ENCODE measurements at regions not wholly inside any gene's neighbourhood (a gene's known extent, or its start where the extent isn't known, plus 50 kb on each side); places are given as distances from the start of the nearest gene placed in this dataset.

DNA sequence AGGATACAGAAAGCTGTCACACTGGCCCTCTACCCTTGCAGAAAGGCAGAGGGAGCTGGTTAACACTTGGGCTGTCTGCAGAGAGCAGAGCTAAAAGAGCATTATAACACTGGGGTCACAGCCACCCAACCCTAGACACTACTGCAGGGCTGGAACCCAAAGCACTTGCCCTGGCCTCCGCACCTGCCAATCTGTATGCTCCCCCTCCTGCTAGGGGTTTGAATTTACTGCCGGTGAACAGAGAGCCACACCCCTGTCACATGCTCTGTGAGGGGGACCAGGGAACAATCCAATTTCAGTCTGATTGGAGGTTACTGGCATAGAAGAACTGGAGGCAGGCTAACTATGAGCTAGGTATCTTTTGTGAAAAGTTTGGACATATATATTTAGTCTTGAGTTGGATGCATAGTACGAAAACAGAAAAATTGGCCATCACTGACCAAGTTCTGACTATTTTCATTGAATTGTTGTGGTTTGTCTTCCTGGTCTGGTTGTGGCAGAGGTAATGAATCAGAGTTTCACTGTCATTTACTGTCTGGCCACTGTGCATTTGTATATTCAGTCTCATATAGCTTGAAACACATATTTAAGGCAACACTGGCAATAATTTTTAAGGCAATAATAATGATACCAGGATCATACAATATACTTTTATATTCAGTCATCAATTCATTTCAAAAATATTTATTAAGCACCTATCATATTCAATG, 504.3 kb upstream of the ATXN8OS start:
- DNase-seq: no peak
- ATAC-seq: no peak
- H3K27ac ChIP-seq: no peak overlapping the region
- TF ChIP-seq, protein P1, sequence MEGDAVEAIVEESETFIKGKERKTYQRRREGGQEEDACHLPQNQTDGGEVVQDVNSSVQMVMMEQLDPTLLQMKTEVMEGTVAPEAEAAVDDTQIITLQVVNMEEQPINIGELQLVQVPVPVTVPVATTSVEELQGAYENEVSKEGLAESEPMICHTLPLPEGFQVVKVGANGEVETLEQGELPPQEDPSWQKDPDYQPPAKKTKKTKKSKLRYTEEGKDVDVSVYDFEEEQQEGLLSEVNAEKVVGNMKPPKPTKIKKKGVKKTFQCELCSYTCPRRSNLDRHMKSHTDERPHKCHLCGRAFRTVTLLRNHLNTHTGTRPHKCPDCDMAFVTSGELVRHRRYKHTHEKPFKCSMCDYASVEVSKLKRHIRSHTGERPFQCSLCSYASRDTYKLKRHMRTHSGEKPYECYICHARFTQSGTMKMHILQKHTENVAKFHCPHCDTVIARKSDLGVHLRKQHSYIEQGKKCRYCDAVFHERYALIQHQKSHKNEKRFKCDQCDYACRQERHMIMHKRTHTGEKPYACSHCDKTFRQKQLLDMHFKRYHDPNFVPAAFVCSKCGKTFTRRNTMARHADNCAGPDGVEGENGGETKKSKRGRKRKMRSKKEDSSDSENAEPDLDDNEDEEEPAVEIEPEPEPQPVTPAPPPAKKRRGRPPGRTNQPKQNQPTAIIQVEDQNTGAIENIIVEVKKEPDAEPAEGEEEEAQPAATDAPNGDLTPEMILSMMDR (IDR thresholded peaks at IDR 0.05): no peak
- no peak for TF ChIP-seq POLR2A (IDR thresholded peaks at IDR 0.05)
- intact Hi-C loops (cut with DNase I): no loop called here
- no peaks in the 10 kb centered on the region for H3K36me3 ChIP-seq
- H3K4me3 ChIP-seq: no peak overlapping the region
- H3K9me3 ChIP-seq: peaks cover 0 to 3% (median 0%) of the 10 kb centered on the region in 12 donors
- H3K27me3 ChIP-seq: no peaks in the 10 kb centered on the region
- WGBS, 4 donors: 65 to 83% (median 73%) methylated on average over 3 of the region's 3 CpGs
- H3K4me1 ChIP-seq: no peaks in the 10 kb centered on the region

DNA sequence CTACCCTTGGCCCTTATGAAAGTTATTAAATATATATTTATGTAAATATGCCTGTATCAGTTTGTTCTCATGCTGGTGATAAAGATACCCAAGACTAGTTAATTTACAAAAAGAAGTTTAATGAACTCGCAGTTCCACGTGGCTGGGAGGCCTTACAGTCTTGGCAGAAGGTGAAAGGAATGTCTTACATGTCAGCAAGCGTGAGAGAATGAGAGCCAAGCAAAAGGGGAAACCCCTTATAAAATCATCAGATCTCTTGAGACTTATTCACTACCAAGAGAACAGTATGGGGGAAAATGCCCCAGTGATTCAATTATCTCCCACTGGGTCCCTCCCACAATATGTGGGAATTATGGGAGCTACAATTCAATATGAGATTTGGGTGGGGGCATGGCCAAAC, 506.0 kb upstream of the ATXN8OS start:
- Histone ChIP-seq H3K4me3 (no peak overlapping the region), H3K9me3 (peaks cover 0 to 3% (median 0%) of the 10 kb centered on the region in 12 donors), H3K27ac (no peak overlapping the region), H3K27me3 (no peaks in the 10 kb centered on the region), H3K36me3 (no peaks in the 10 kb centered on the region), H3K4me1 (no peaks in the 10 kb centered on the region)
- intact Hi-C loops (cut with DNase I): no loop called here
- TF ChIP-seq, protein P1 (IDR thresholded peaks at IDR 0.05): no peak
- TF ChIP-seq POLR2A (IDR thresholded peaks at IDR 0.05): no peak
- no peak for ATAC-seq
- DNase-seq: no peak
- 55 to 59% (median 57%) methylated on average over 3 of the region's 3 CpGs for WGBS, 4 donors

DNA sequence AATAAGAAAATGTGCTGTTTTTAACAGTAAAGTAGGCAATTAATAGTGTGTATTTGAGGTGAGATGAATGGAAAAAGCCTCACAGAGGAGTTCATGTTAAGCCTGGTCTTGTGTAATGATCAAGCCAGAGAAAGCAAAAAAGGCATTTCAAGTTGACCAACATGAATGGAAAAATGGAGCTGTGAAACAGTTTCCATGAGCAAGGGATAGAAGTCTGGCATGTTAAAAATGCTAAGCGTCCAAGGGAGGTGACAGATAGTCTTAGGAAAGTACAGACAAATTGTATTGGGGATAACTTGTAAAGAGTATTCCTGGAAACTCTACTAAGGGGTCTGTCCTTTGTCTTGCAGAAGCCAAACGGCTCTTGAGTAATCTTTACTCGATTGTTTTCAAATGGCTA, 506.8 kb upstream of the ATXN8OS start:
- Histone ChIP-seq H3K4me1 (no peaks in the 10 kb centered on the region), H3K27ac (no peak overlapping the region), H3K27me3 (no peaks in the 10 kb centered on the region), H3K9me3 (peaks cover 0 to 3% (median 0%) of the 10 kb centered on the region in 12 donors), H3K36me3 (no peaks in the 10 kb centered on the region), H3K4me3 (no peak overlapping the region)
- no peak for DNase-seq
- ATAC-seq: no peak
- 33 to 45% (median 37%) methylated on average over 3 of the region's 3 CpGs for WGBS, 4 donors
- no peak for TF ChIP-seq POLR2A (IDR thresholded peaks at IDR 0.05)
- TF ChIP-seq, protein P1 (IDR thresholded peaks at IDR 0.05): no peak
- intact Hi-C loops (cut with DNase I): no loop called here

DNA sequence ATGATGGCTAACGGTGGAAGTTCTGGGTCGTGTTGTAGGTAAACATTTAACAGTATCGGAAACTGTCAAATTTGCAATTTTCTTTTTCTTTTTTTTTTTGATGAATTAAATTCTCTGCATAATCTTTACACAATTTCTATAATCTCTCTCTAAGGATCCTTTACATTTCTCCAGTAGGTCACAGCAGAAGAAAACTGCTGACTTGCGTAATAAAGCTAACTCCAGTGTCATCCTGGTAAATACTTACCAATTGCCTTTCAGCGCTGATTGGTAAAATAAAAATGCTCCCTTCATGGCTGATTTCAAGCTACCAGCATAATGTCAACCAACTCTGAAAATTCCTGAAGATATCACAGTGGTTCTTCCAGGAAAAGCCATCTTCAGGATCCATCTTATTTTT, 510.5 kb upstream of the ATXN8OS start:
- 84 to 96% (median 93%) methylated on average over 5 of the region's 5 CpGs for WGBS, 4 donors
- Histone ChIP-seq H3K27ac (no peak overlapping the region), H3K9me3 (no peaks in the 10 kb centered on the region), H3K27me3 (no peaks in the 10 kb centered on the region), H3K4me3 (no peak overlapping the region), H3K4me1 (no peaks in the 10 kb centered on the region), H3K36me3 (no peaks in the 10 kb centered on the region)
- DNase-seq: no peak
- intact Hi-C loops (cut with DNase I): no loop called here
- TF ChIP-seq POLR2A (IDR thresholded peaks at IDR 0.05): no peak
- TF ChIP-seq, protein P1 (IDR thresholded peaks at IDR 0.05): no peak
- ATAC-seq: no peak

Data from heart left ventricle (tissue), 16 donors.